ENCODE measurements at regions not wholly inside any gene's neighbourhood (a gene's known extent, or its start where the extent isn't known, plus 50 kb on each side); places are given as distances from the start of the nearest gene placed in this dataset.

GRCh38 chr4:28469886-28470285 is 1609.2 kb downstream of the STIM2 start:
- Histone ChIP-seq H3K4me1 (ENCODE audit: control insufficient read depth, extremely low read depth, insufficient read depth, low read length) (no peaks in the 10 kb centered on the region), H3K9me3 (ENCODE audit: control insufficient read depth, insufficient read depth, low read depth, low read length) (no peaks in the 10 kb centered on the region), H3K27ac (ENCODE audit: insufficient read depth, low read length) (no peak overlapping the region), H3K36me3 (ENCODE audit: control insufficient read depth, insufficient read depth, low read length) (no peaks in the 10 kb centered on the region), H3K9ac (ENCODE audit: insufficient read depth, low read length) (no peak overlapping the region), H2AFZ (ENCODE audit: low read length) (no peak overlapping the region), H3K79me2 (ENCODE audit: control insufficient read depth, insufficient read depth, low read length) (no peaks in the 10 kb centered on the region), H4K20me1 (ENCODE audit: control insufficient read depth, extremely low read depth, insufficient read depth, low read length) (no peaks in the 10 kb centered on the region), H3K4me2 (ENCODE audit: extremely low read depth, insufficient read depth, low read length) (no peak overlapping the region), H3K27me3 (ENCODE audit: control insufficient read depth, insufficient read depth, low read length) (no peaks in the 10 kb centered on the region), H3K4me3 (replicated peaks in 1 of 4; ENCODE audit: control extremely low read depth in 1 of 4, insufficient read depth in 1 of 4, low read depth in 3 of 4, low read length in 4 of 4) (no peak overlapping the region)
- TF ChIP-seq EZH2 (IDR thresholded peaks at IDR 0.05; ENCODE audit: low read length, missing control alignments) (no peak), CTCF (conservative IDR thresholded peaks at IDR 0.05 in 1 of 2, IDR thresholded peaks at IDR 0.05 in 1 of 2; ENCODE audit: low read depth in 1 of 2, low read length in 2 of 2) (no peak)
- peak; percentile 0 to 34 for DNase-seq (ENCODE audit: low read depth in 2 of 2)

- DNase-seq (ENCODE audit: low read depth in 2 of 2) = no peak
- no peak for TF ChIP-seq EZH2 (IDR thresholded peaks at IDR 0.05; ENCODE audit: low read length, missing control alignments)
- TF ChIP-seq CTCF (conservative IDR thresholded peaks at IDR 0.05 in 1 of 2, IDR thresholded peaks at IDR 0.05 in 1 of 2; ENCODE audit: low read depth in 1 of 2, low read length in 2 of 2) = no peak
- Histone ChIP-seq H3K27ac (ENCODE audit: insufficient read depth, low read length) (no peak overlapping the region), H3K4me2 (ENCODE audit: extremely low read depth, insufficient read depth, low read length) (no peak overlapping the region), H3K4me1 (ENCODE audit: control insufficient read depth, extremely low read depth, insufficient read depth, low read length) (no peaks in the 10 kb centered on the region), H3K36me3 (ENCODE audit: control insufficient read depth, insufficient read depth, low read length) (no peaks in the 10 kb centered on the region), H3K9ac (ENCODE audit: insufficient read depth, low read length) (no peak overlapping the region), H3K9me3 (ENCODE audit: control insufficient read depth, insufficient read depth, low read depth, low read length) (no peaks in the 10 kb centered on the region), H3K79me2 (ENCODE audit: control insufficient read depth, insufficient read depth, low read length) (no peaks in the 10 kb centered on the region), H3K27me3 (ENCODE audit: control insufficient read depth, insufficient read depth, low read length) (no peaks in the 10 kb centered on the region), H2AFZ (ENCODE audit: low read length) (no peak overlapping the region), H4K20me1 (ENCODE audit: control insufficient read depth, extremely low read depth, insufficient read depth, low read length) (no peaks in the 10 kb centered on the region), H3K4me3 (replicated peaks in 1 of 4; ENCODE audit: control extremely low read depth in 1 of 4, insufficient read depth in 1 of 4, low read depth in 3 of 4, low read length in 4 of 4) (no peak overlapping the region)
These were observed 1614.7 kb downstream of the STIM2 start for GRCh38 chr4:28475381-28475780.

GRCh38 chr4:28479666-28480065 is 1619.0 kb downstream of the STIM2 start:
- TF ChIP-seq CTCF (conservative IDR thresholded peaks at IDR 0.05 in 1 of 2, IDR thresholded peaks at IDR 0.05 in 1 of 2; ENCODE audit: low read depth in 1 of 2, low read length in 2 of 2) (no peak), EZH2 (IDR thresholded peaks at IDR 0.05; ENCODE audit: low read length, missing control alignments) (no peak)
- H3K27ac ChIP-seq (ENCODE audit: insufficient read depth, low read length) = no peak overlapping the region

More at GRCh38 chr4:28479666-28480065, 1619.0 kb downstream of the STIM2 start:
- Histone ChIP-seq H3K4me2 (ENCODE audit: extremely low read depth, insufficient read depth, low read length) (no peak overlapping the region), H3K27me3 (ENCODE audit: control insufficient read depth, insufficient read depth, low read length) (no peaks in the 10 kb centered on the region), H3K9ac (ENCODE audit: insufficient read depth, low read length) (no peak overlapping the region), H2AFZ (ENCODE audit: low read length) (no peak overlapping the region), H3K4me1 (ENCODE audit: control insufficient read depth, extremely low read depth, insufficient read depth, low read length) (no peaks in the 10 kb centered on the region), H3K4me3 (replicated peaks in 1 of 4; ENCODE audit: control extremely low read depth in 1 of 4, insufficient read depth in 1 of 4, low read depth in 3 of 4, low read length in 4 of 4) (no peak overlapping the region), H3K9me3 (ENCODE audit: control insufficient read depth, insufficient read depth, low read depth, low read length) (no peaks in the 10 kb centered on the region), H3K79me2 (ENCODE audit: control insufficient read depth, insufficient read depth, low read length) (no peaks in the 10 kb centered on the region), H4K20me1 (ENCODE audit: control insufficient read depth, extremely low read depth, insufficient read depth, low read length) (no peaks in the 10 kb centered on the region), H3K36me3 (ENCODE audit: control insufficient read depth, insufficient read depth, low read length) (no peaks in the 10 kb centered on the region)
- DNase-seq (ENCODE audit: low read depth in 2 of 2) = no peak

Measured in fibroblast of lung (primary cell).